Esophagus squamous epithelium (tissue), 5 donors: ENCODE measurements at regions not wholly inside any gene's neighbourhood (a gene's known extent, or its start where the extent isn't known, plus 50 kb on each side); places are given as distances from the start of the nearest gene placed in this dataset.

Experiments used
- DNase-seq: peaks from one replicate; lab custom pipeline; 2025; lab: John Stamatoyannopoulos, UW
- H3K27ac ChIP-seq, 4 donors: fragments of 200-600 bp; sonication (generic); one replicate each; pipeline ENCODE4 v1.5.1; 2016 to 2019; ENCODE audit warnings: mild to moderate bottlenecking in 1 of 4
- H3K27me3 ChIP-seq, 4 donors: fragments of 200-600 bp; sonication (generic); 1 replicate in 3 of 4; 2 replicates in 1 of 4; pipeline versions ENCODE4 v1.5.1 to v1.6.0; 2017 to 2021; ENCODE audit warnings: antibody characterized with exemption in 1 of 4
- H3K36me3 ChIP-seq, 3 donors: fragments of 200-600 bp; sonication (generic); one replicate each; pipeline ENCODE4 v1.5.1; 2016 to 2019
- H3K4me1 ChIP-seq, 3 donors: fragments of 200-600 bp; sonication (generic); one replicate each; pipeline ENCODE4 v1.5.1; 2017 to 2019
- H3K4me3 ChIP-seq, 4 donors: fragments of 200-600 bp; sonication (generic); 1 replicate in 3 of 4; 2 replicates in 1 of 4; pipeline ENCODE4 v1.5.1; 2016 to 2019; ENCODE audit warnings: mild to moderate bottlenecking in 2 of 4, moderate library complexity in 1 of 4
- H3K9me3 ChIP-seq, 3 donors: fragments of 200-600 bp; sonication (generic); one replicate each; pipeline ENCODE4 v1.5.1; 2016 to 2019
- CTCF ChIP-seq, 6 experiments: fragments of 450-650 bp in 4 of 6; fragments of 200-600 bp in 2 of 6; sonication (generic) in 2 of 6; IDR thresholded peaks; one replicate each; pipeline ENCODE4 v1.5.1; 2016 to 2019; ENCODE audit warnings: antibody characterized with exemption in 6 of 6, mild to moderate bottlenecking in 4 of 6, moderate library complexity in 4 of 6
- POLR2A ChIP-seq, 4 donors: fragments of 450-650 bp; IDR thresholded peaks; one replicate each; pipeline ENCODE4 v1.6.1; 2017; ENCODE audit warnings: antibody characterized with exemption in 4 of 4, mild to moderate bottlenecking in 4 of 4, moderate library complexity in 3 of 4
- WGBS, 2 donors: methylation state at CpG; one replicate each; pipeline ENCODE4 v1.1.5; 2018; 5-methylcytosine and 5-hydroxymethylcytosine counted together
- intact Hi-C: fragments of 100-400 bp; cut with DNase I; formaldehyde crosslinking; loops from one replicate; pipeline ENCODE4 v1.15.0; 2022
- donor health status: DM: yes; HTN: yes; CAD: no.

- Histone ChIP-seq H3K27ac (no peak overlapping the region), H3K9me3 (no peaks in the 10 kb centered on the region), H3K4me3 (no peak overlapping the region), H3K36me3 (no peaks in the 10 kb centered on the region), H3K4me1 (no peaks in the 10 kb centered on the region), H3K27me3 (peaks cover 0 to 25% (median 0%) of the 10 kb centered on the region in 4 donors)
- TF ChIP-seq POLR2A (IDR thresholded peaks at IDR 0.05): no peak
- DNase-seq: no peak
- 72 to 88% methylated on average over 5 to 6 of the region's 11 CpGs for WGBS, 2 donors
- intact Hi-C loops: no loop called here
Measured at GRCh38 chr22:27302501-27302900, 499.1 kb downstream of the MN1 start.

- no peaks in the 10 kb centered on the region for H3K36me3 ChIP-seq
- H3K9me3 ChIP-seq: no peaks in the 10 kb centered on the region
- no peaks in the 10 kb centered on the region for H3K4me1 ChIP-seq
- TF ChIP-seq POLR2A (IDR thresholded peaks at IDR 0.05) (no peak), CTCF (IDR thresholded peaks at IDR 0.05) (no peak)
- peaks cover 0 to 17% (median 0%) of the 10 kb centered on the region in 4 donors for H3K27me3 ChIP-seq
- intact Hi-C loops: no loop called here
- H3K27ac ChIP-seq: no peak overlapping the region
- H3K4me3 ChIP-seq: no peak overlapping the region
- DNase-seq: no peak
Measured at GRCh38 chr22:27303718-27304117, 497.8 kb downstream of the MN1 start.

- DNase-seq: no peak
- no peaks in the 10 kb centered on the region for H3K36me3 ChIP-seq
- intact Hi-C loops: no loop called here
- no peaks in the 10 kb centered on the region for H3K9me3 ChIP-seq
- H3K4me1 ChIP-seq: peaks cover 0 to 4% (median 0%) of the 10 kb centered on the region in 3 donors
- 70 to 91% methylated on average over 1 of the region's 1 CpG for WGBS, 2 donors
- H3K27ac ChIP-seq: no peak overlapping the region
- no peak overlapping the region for H3K4me3 ChIP-seq
- peaks cover 0 to 6% (median 0%) of the 10 kb centered on the region in 4 donors for H3K27me3 ChIP-seq
- TF ChIP-seq CTCF (IDR thresholded peaks at IDR 0.05): no peak
- TF ChIP-seq POLR2A (IDR thresholded peaks at IDR 0.05): no peak
Measured at GRCh38 chr22:27306771-27307170, 494.8 kb downstream of the MN1 start.

- Histone ChIP-seq H3K36me3 (no peaks in the 10 kb centered on the region), H3K27ac (no peak overlapping the region), H3K27me3 (peaks cover 0 to 6% (median 0%) of the 10 kb centered on the region in 4 donors), H3K4me3 (no peak overlapping the region), H3K9me3 (no peaks in the 10 kb centered on the region), H3K4me1 (peaks cover 0 to 6% (median 0%) of the 10 kb centered on the region in 3 donors)
- TF ChIP-seq POLR2A (IDR thresholded peaks at IDR 0.05) (no peak), CTCF (IDR thresholded peaks at IDR 0.05) (no peak)
- DNase-seq: no peak
- intact Hi-C loops: no loop called here
- 57 to 64% methylated on average over 4 of the region's 4 CpGs for WGBS, 2 donors
Measured at GRCh38 chr22:27307545-27308247, 493.9 kb downstream of the MN1 start.

- no peak for DNase-seq
- Histone ChIP-seq H3K4me3 (no peak overlapping the region), H3K36me3 (no peaks in the 10 kb centered on the region), H3K27ac (no peak overlapping the region), H3K4me1 (peaks cover 0 to 10% (median 0%) of the 10 kb centered on the region in 3 donors), H3K27me3 (peaks cover 0 to 6% (median 0%) of the 10 kb centered on the region in 4 donors), H3K9me3 (no peaks in the 10 kb centered on the region)
- intact Hi-C loops: no loop called here
- no peak for TF ChIP-seq CTCF (IDR thresholded peaks at IDR 0.05)
- no peak for TF ChIP-seq POLR2A (IDR thresholded peaks at IDR 0.05)
Measured at GRCh38 chr22:27308513-27308912, 493.0 kb downstream of the MN1 start.
